ENCODE measurements at regions not wholly inside any gene's neighbourhood (a gene's known extent, or its start where the extent isn't known, plus 50 kb on each side); places are given as distances from the start of the nearest gene placed in this dataset.

GRCh38 chr7:9876053-9876452 lies 1097.6 kb upstream of the PHF14 start:
- TF ChIP-seq, protein P1, sequence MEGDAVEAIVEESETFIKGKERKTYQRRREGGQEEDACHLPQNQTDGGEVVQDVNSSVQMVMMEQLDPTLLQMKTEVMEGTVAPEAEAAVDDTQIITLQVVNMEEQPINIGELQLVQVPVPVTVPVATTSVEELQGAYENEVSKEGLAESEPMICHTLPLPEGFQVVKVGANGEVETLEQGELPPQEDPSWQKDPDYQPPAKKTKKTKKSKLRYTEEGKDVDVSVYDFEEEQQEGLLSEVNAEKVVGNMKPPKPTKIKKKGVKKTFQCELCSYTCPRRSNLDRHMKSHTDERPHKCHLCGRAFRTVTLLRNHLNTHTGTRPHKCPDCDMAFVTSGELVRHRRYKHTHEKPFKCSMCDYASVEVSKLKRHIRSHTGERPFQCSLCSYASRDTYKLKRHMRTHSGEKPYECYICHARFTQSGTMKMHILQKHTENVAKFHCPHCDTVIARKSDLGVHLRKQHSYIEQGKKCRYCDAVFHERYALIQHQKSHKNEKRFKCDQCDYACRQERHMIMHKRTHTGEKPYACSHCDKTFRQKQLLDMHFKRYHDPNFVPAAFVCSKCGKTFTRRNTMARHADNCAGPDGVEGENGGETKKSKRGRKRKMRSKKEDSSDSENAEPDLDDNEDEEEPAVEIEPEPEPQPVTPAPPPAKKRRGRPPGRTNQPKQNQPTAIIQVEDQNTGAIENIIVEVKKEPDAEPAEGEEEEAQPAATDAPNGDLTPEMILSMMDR (IDR thresholded peaks at IDR 0.05): no peak
- TF ChIP-seq POLR2A (IDR thresholded peaks at IDR 0.05): no peak
